Body of pancreas (tissue), 4 donors: ENCODE measurements at regions not wholly inside any gene's neighbourhood (a gene's known extent, or its start where the extent isn't known, plus 50 kb on each side); places are given as distances from the start of the nearest gene placed in this dataset.

Source experiments
- POLR2A ChIP-seq, 3 donors: fragments of 450-650 bp; IDR thresholded peaks; one replicate each; pipeline ENCODE4 v1.6.1; 2016; ENCODE audit warnings: antibody characterized with exemption in 3 of 3, mild to moderate bottlenecking in 2 of 3
- TF ChIP-seq, protein P1 (sequence below), 7 experiments: fragments of 450-650 bp in 4 of 7; fragments of 200-600 bp in 3 of 7; sonication (generic) in 3 of 7; IDR thresholded peaks; one replicate each; pipeline ENCODE4 v1.5.1; 2016 to 2019; ENCODE audit warnings: antibody characterized with exemption in 7 of 7

DNA sequence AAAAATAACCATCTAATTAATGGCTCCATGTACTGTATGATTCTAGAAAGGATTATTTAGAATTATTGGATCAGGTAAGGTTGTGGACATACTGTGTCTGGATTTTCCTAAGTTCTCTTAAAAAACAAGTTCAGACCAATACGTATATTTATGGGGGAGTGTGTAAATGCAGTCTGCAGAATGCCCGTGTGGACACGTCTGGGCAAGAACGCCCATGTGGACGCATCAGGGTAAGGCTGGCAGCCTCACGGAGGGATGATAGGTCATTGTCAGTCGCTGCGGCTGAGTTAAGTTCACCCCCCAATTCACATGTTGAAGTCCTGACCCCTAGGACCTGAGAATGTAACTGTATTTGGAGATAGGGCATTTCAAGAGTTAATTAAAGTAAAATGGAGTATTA is 160.0 kb upstream of the SHH start:
- TF ChIP-seq, protein P1, sequence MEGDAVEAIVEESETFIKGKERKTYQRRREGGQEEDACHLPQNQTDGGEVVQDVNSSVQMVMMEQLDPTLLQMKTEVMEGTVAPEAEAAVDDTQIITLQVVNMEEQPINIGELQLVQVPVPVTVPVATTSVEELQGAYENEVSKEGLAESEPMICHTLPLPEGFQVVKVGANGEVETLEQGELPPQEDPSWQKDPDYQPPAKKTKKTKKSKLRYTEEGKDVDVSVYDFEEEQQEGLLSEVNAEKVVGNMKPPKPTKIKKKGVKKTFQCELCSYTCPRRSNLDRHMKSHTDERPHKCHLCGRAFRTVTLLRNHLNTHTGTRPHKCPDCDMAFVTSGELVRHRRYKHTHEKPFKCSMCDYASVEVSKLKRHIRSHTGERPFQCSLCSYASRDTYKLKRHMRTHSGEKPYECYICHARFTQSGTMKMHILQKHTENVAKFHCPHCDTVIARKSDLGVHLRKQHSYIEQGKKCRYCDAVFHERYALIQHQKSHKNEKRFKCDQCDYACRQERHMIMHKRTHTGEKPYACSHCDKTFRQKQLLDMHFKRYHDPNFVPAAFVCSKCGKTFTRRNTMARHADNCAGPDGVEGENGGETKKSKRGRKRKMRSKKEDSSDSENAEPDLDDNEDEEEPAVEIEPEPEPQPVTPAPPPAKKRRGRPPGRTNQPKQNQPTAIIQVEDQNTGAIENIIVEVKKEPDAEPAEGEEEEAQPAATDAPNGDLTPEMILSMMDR (IDR thresholded peaks at IDR 0.05) = no peak
- no peak for TF ChIP-seq POLR2A (IDR thresholded peaks at IDR 0.05)
